AG04450 (cell line): ENCODE measurements at regions not wholly inside any gene's neighbourhood (a gene's known extent, or its start where the extent isn't known, plus 50 kb on each side); places are given as distances from the start of the nearest gene placed in this dataset.

Experiments used
- CTCF ChIA-PET: fragments of 300-600, 350-600 bp; formaldehyde crosslinking; extraction: SDS; loops from one replicate; lab custom pipeline; 2022; ENCODE audit warnings: antibody characterized with exemption, inconsistent platforms; lab: Charles Lee
- POLR2A ChIA-PET: fragments of 350-600 bp; formaldehyde crosslinking; extraction: SDS; loops from one replicate; lab custom pipeline; 2021; ENCODE audit warnings: antibody characterized with exemption, inconsistent platforms; lab: Yijun Ruan, JAX
- DNase-seq: peaks from one replicate; pipeline ENCODE4 v3.0.0-alpha.2; 2011; ENCODE audit warnings: low read depth, low spot score
- H3K27ac ChIP-seq: one replicate; pipeline ENCODE4 v1.5.1; 2012; ENCODE audit warnings: low read depth, low read length, control low read depth
- H3K27me3 ChIP-seq: one replicate; pipeline ENCODE4 v1.6.0; 2012; ENCODE audit warnings: low read length; ENCODE audit not compliant: control insufficient read depth, insufficient read depth
- H3K4me3 ChIP-seq: 2 replicates; pipeline ENCODE4 v1.5.1; 2011; ENCODE audit warnings: mild to moderate bottlenecking, low read depth, low read length, control low read depth
- H3K9me3 ChIP-seq: 2 replicates; pipeline ENCODE4 v1.5.1; 2012; ENCODE audit warnings: low read length; ENCODE audit not compliant: control insufficient read depth, insufficient read depth
- CTCF ChIP-seq: IDR thresholded peaks from 2 replicates; pipeline ENCODE4 v1.5.1; 2011; ENCODE audit warnings: low read depth, low read length, control low read depth, inconsistent platforms

DNA sequence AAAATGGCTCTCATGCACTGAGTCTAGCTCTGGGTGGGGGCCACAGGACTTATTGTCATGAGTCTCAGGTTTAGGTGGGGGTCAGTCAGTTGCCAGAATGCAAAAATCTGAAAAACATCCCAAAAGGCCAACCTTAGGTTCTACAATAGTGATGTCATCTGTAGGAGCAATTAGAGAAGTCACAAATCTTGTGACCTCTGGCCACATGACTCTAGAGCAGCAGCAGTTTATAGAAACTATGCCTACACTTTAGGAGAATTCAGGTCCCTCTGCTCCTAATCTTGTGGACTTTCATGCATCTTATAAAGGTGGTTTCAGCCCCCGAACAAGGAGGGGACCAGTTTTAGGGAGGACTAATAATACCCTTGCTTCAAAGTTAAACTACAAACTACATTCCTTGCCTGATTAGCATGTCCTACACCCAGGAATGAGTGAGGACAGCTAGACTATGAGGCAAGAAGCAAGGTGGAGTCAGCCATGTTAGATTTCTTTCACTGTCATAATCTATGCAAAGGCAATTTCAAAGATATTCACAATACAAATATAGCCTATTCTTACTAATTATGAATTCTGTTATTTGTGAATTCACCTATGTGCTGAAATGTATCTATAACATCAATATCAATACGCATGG is 123.5 kb upstream of the ADCY1 start:
- no peak overlapping the region for H3K4me3 ChIP-seq
- no peaks in the 10 kb centered on the region for H3K27me3 ChIP-seq
- H3K27ac ChIP-seq: no peak overlapping the region
- TF ChIP-seq CTCF: no peak
- CTCF ChIA-PET: no interaction called here
- no peak for DNase-seq
- H3K9me3 ChIP-seq: no peaks in the 10 kb centered on the region
- POLR2A ChIA-PET: no interaction called here

GRCh38 chr7:45451342-45452035 is 122.7 kb upstream of the ADCY1 start:
- H3K9me3 ChIP-seq: no peaks in the 10 kb centered on the region
- ChIA-PET POLR2A (no interaction called here), CTCF (no interaction called here)
- DNase-seq: no peak
- no peak for TF ChIP-seq CTCF
- no peak overlapping the region for H3K4me3 ChIP-seq
- no peaks in the 10 kb centered on the region for H3K27me3 ChIP-seq
- no peak overlapping the region for H3K27ac ChIP-seq

GRCh38 chr7:45454771-45455170 is 119.4 kb upstream of the ADCY1 start:
- no peak overlapping the region for H3K4me3 ChIP-seq
- no peaks in the 10 kb centered on the region for H3K9me3 ChIP-seq
- no peak for TF ChIP-seq CTCF
- CTCF ChIA-PET: no interaction called here
- no peak for DNase-seq
- H3K27ac ChIP-seq: no peak overlapping the region
- H3K27me3 ChIP-seq: peaks cover 4% of the 10 kb centered on the region
- POLR2A ChIA-PET: no interaction called here

- TF ChIP-seq CTCF: no peak
These were observed 118.5 kb upstream of the ADCY1 start for GRCh38 chr7:45455662-45456061.

GRCh38 chr7:45456105-45456504 is 118.1 kb upstream of the ADCY1 start:
- H3K27ac ChIP-seq: no peak overlapping the region
- CTCF ChIA-PET: interaction anchor here (0.7 kb wide), 1 partner anchor 82 kb away, joined by 3 read pairs; no protein-coding TSS in a partner anchor
- DNase-seq: no peak
- TF ChIP-seq CTCF: no peak
- POLR2A ChIA-PET: no interaction called here
- H3K4me3 ChIP-seq: no peak overlapping the region
- H3K9me3 ChIP-seq: no peaks in the 10 kb centered on the region
- H3K27me3 ChIP-seq: peaks cover 4% of the 10 kb centered on the region

More at GRCh38 chr7:45455662-45456061, 118.5 kb upstream of the ADCY1 start:
- no peak for DNase-seq
- H3K27ac ChIP-seq: no peak overlapping the region
- ChIA-PET CTCF (no interaction called here), POLR2A (no interaction called here)
- H3K4me3 ChIP-seq: no peak overlapping the region
- H3K9me3 ChIP-seq: no peaks in the 10 kb centered on the region
- peaks cover 4% of the 10 kb centered on the region for H3K27me3 ChIP-seq
